Liver (tissue), 7 donors: ENCODE measurements at regions not wholly inside any gene's neighbourhood (a gene's known extent, or its start where the extent isn't known, plus 50 kb on each side); places are given as distances from the start of the nearest gene placed in this dataset.
A peak's percentile ranks its signal among the peaks of the same experiment; 100 is the strongest.

ENCODE experiments used
- DNase-seq: peaks from one replicate; pipeline ENCODE4 v3.0.0-alpha.2; 2017; ENCODE audit warnings: low spot score
- H3K27ac ChIP-seq, 2 donors: one replicate each; pipeline ENCODE4 v1.7.0; 2013; ENCODE audit warnings: inconsistent platforms in 2 of 2, low read length in 2 of 2, control low read depth in 1 of 2, low read depth in 1 of 2, mild to moderate bottlenecking in 1 of 2
- H3K27me3 ChIP-seq, 4 donors: one replicate each; pipeline versions ENCODE4 v1.6.1 to v1.7.0; 2013; ENCODE audit warnings: low read length in 3 of 4, inconsistent platforms in 1 of 4, mild to moderate bottlenecking in 1 of 4, moderate library complexity in 1 of 4; ENCODE audit not compliant: control insufficient read depth in 4 of 4, insufficient read depth in 4 of 4
- H3K36me3 ChIP-seq, 4 donors: one replicate each; pipeline versions ENCODE4 v1.6.1 to v1.7.0; 2013; ENCODE audit warnings: low read length in 3 of 4, mild to moderate bottlenecking in 3 of 4, low read depth in 1 of 4, moderate library complexity in 1 of 4; ENCODE audit not compliant: control insufficient read depth in 4 of 4, insufficient read depth in 3 of 4
- H3K4me1 ChIP-seq, 4 donors: one replicate each; pipeline versions ENCODE4 v1.6.1 to v1.7.0; 2013; ENCODE audit warnings: low read length in 3 of 4, mild to moderate bottlenecking in 3 of 4, moderate library complexity in 1 of 4; ENCODE audit not compliant: control insufficient read depth in 4 of 4, insufficient read depth in 4 of 4
- H3K4me3 ChIP-seq, 3 donors: one replicate each; pipeline versions ENCODE4 v1.6.1 to v1.7.0; 2013; ENCODE audit warnings: low read length in 3 of 3, control low read depth in 1 of 3, low read depth in 1 of 3, mild to moderate bottlenecking in 1 of 3
- H3K9ac ChIP-seq, 2 donors: one replicate each; pipeline ENCODE4 v1.7.0; 2013; ENCODE audit warnings: low read length in 2 of 2, mild to moderate bottlenecking in 2 of 2, moderate library complexity in 2 of 2, control low read depth in 1 of 2, low read depth in 1 of 2
- H3K9me3 ChIP-seq, 4 donors: one replicate each; pipeline versions ENCODE4 v1.6.1 to v1.7.0; 2013; ENCODE audit warnings: low read length in 3 of 4; ENCODE audit not compliant: control insufficient read depth in 4 of 4
- GABPA ChIP-seq, 2 donors: IDR thresholded peaks in 1 of 2; conservative IDR thresholded peaks in 1 of 2; 2 replicates each; pipeline ENCODE4 v1.6.1; 2016; ENCODE audit warnings: antibody characterized with exemption in 2 of 2, mild to moderate bottlenecking in 1 of 2, moderate library complexity in 1 of 2
- HNF4A ChIP-seq, 2 donors: conservative IDR thresholded peaks; 2 replicates each; pipeline ENCODE4 v1.6.1; 2016; ENCODE audit warnings: antibody characterized with exemption in 2 of 2, mild to moderate bottlenecking in 2 of 2
- JUND ChIP-seq, 2 donors: IDR thresholded peaks; 2 replicates each; pipeline ENCODE4 v1.6.1; 2016; ENCODE audit warnings: antibody characterized with exemption in 2 of 2
- MAX ChIP-seq: IDR thresholded peaks from 2 replicates; pipeline ENCODE4 v1.6.1; 2016; ENCODE audit warnings: antibody characterized with exemption
- RAD21 ChIP-seq, 2 donors: IDR thresholded peaks; 2 replicates each; pipeline ENCODE4 v1.6.1; 2016; ENCODE audit warnings: antibody characterized with exemption in 2 of 2, mild to moderate bottlenecking in 2 of 2
- REST ChIP-seq: IDR thresholded peaks from 2 replicates; pipeline ENCODE4 v1.6.1; 2016; ENCODE audit warnings: antibody characterized with exemption, mild to moderate bottlenecking
- RXRA ChIP-seq, 2 donors: IDR thresholded peaks; 2 replicates each; pipeline ENCODE4 v1.6.1; 2017 to 2018; ENCODE audit warnings: antibody characterized with exemption in 2 of 2, mild to moderate bottlenecking in 1 of 2
- SP1 ChIP-seq: IDR thresholded peaks from 2 replicates; pipeline ENCODE4 v1.6.1; 2018; ENCODE audit warnings: antibody characterized with exemption, mild to moderate bottlenecking
- YY1 ChIP-seq: IDR thresholded peaks from 2 replicates; pipeline ENCODE4 v1.6.1; 2016; ENCODE audit warnings: antibody characterized with exemption, mild to moderate bottlenecking
- ZBTB33 ChIP-seq: IDR thresholded peaks from 2 replicates; pipeline ENCODE4 v1.6.1; 2016; ENCODE audit warnings: antibody characterized with exemption
- WGBS: extraction: QIAGEN DNeasy Blood & Tissue Kit; methylation state at CpG from one replicate; pipeline ENCODE4 v1.1.7; 2013; 5-methylcytosine and 5-hydroxymethylcytosine counted together
- donor health status: healthy.
- donor health status: healthy.
- donor health status: healthy.
- donor health status: healthy.

- no peaks in the 10 kb centered on the region for H3K27me3 ChIP-seq
- peaks cover 7 to 15% (median 12%) of the 10 kb centered on the region in 4 donors for H3K4me1 ChIP-seq
- H3K4me3 ChIP-seq, result no peak overlapping the region
- WGBS, result 41% methylated on average over 1 of the region's 1 CpG
- H3K27ac ChIP-seq, result peak overlapping the region; percentile 74 to 84
- no peak for DNase-seq
- TF ChIP-seq MAX, result peak; percentile 34
- peak; percentile 83 for TF ChIP-seq SP1
- TF ChIP-seq YY1, result no peak
- peak; percentile 12 to 21 for TF ChIP-seq JUND (IDR thresholded peaks at IDR 0.05)
- peak; percentile 29 for TF ChIP-seq ZBTB33
- peak in 1 of 2 donors; percentile 61 for TF ChIP-seq RAD21 (IDR thresholded peaks at IDR 0.05)
- no peak for TF ChIP-seq REST
- TF ChIP-seq GABPA (IDR thresholded peaks at IDR 0.05 in 1 of 2, conservative IDR thresholded peaks at IDR 0.05 in 1 of 2), result peak; percentile 52 to 75
- TF ChIP-seq HNF4A (conservative IDR thresholded peaks at IDR 0.05), result peak; percentile 47
- TF ChIP-seq RXRA (IDR thresholded peaks at IDR 0.05), result peak; percentile 49 to 60
- H3K9ac ChIP-seq, result no peak overlapping the region
- H3K9me3 ChIP-seq, result no peaks in the 10 kb centered on the region
- H3K36me3 ChIP-seq, result no peaks in the 10 kb centered on the region
Measured at GRCh38 chr4:37758226-37758625, 68.3 kb upstream of the PGM2 start.

GRCh38 chr4:37757761-37758160 is 68.7 kb upstream of the PGM2 start:
- H3K4me1 ChIP-seq, result peaks cover 7 to 15% (median 12%) of the 10 kb centered on the region in 4 donors
- no peak overlapping the region for H3K9ac ChIP-seq
- TF ChIP-seq REST (no peak), YY1 (peak; percentile 4), MAX (no peak)
- no peak overlapping the region for H3K4me3 ChIP-seq
- no peaks in the 10 kb centered on the region for H3K9me3 ChIP-seq
- no peaks in the 10 kb centered on the region for H3K36me3 ChIP-seq
- peak overlapping the region; percentile 74 to 84 for H3K27ac ChIP-seq
- no peak for DNase-seq
- 77% methylated on average over 4 of the region's 4 CpGs for WGBS
- no peaks in the 10 kb centered on the region for H3K27me3 ChIP-seq
